CD4-positive, alpha-beta T cell treated with Interleukin-17A for 1 hour (primary cell): ENCODE measurements at regions not wholly inside any gene's neighbourhood (a gene's known extent, or its start where the extent isn't known, plus 50 kb on each side); places are given as distances from the start of the nearest gene placed in this dataset.
"Not testable (repeated sequence)": the region's sequence is repeated elsewhere in the genome, so short reads cannot be mapped to it uniquely, and the experiment has no call there.

ENCODE experiments used
- DNase-seq: peaks from one replicate; pipeline ENCODE4 v3.0.0-alpha.2; 2020

DNA sequence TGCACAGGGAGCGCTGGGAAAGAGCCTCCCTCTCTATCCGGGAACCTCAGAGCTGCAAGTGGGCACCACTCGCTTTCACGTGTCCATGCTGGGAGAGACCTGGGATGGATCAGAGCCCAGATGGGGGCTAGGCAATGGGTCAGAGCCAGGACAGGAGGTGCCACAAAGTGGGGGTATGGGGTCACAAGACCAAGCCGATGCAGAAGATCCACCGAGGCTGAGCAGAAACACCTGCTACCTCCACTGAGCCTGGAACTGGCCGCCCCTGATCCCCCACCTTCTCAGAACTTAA is 180.9 kb upstream of the SFSWAP start:
- DNase-seq, result no peak

DNA sequence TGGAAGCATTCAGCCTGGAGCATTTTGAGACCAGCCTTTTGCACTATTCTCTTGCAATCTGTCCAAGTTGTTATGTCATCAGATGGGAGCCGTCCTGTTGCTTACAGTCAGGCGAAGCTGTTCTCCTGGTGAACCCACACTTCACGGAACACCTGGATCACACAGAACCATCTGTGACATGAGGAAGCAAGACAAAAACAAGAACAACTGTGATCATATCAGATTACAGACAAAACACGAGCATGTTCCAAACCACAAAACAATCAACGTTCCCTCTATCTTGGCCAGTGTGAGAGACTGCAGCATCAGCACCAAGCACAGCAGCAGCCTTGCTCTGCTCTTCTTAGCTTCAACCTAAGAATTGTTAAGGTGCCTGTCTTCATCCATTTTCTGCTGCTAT is 180.5 kb upstream of the SFSWAP start:
- DNase-seq, result no peak

DNA sequence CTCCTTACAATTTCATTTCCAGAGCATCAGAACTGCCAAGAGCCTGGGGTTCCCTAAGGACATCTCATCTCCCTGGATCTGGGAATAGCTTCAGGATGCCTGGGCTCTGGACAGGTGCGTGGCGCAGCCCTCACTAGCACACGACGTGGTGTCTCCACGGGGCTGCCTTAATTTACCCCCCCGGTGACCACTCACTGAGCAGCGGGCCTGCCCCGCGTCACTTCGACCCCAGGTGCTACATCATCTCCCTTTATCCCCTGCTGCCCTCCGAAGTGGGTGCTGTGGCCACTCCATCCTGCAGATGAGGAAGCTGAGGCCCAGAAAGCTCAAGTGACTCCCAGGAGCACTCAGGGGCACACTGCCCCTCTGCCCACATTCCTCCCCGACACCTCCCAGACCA is 177.8 kb upstream of the SFSWAP start:
- DNase-seq, result no peak

DNA sequence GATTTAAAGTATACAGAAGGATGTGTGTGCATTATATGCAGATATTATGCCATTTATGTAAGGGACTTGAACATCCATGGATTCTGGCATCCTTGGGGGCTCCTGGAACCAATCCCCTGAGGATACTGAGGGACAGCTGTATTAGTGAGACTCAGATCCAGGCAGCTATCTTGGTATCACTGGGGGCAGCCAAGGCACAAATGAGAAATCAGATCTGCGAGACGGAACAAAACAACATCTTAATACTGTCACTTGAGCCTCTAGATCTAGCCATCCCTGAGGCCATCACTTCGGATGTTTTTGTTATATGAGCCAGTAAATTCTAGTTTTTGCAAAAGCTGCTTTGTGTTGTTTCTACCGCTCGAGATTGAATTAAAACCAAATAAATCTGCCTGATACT is 175.1 kb upstream of the SFSWAP start:
- DNase-seq, result no peak

DNA sequence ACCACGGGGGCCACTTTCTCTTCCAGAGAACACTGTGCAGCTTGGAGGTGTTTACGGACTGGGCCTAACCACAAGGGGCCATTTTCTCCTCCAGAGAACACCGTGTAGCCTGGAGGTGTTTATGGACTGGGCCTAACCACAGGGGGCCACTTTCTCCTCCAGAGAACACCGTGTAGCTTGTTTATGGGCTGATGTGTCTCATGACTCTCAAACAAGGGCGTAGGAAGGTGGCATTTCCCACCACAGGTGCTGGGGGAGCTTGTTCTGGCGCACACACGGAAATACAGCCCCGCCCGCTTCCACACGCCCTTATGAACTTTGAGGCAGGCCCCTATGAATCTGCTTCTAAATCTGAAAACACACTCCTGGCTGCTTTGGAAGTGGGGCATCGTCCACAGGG is 174.6 kb upstream of the SFSWAP start:
- peak; percentile 55 for DNase-seq

DNA sequence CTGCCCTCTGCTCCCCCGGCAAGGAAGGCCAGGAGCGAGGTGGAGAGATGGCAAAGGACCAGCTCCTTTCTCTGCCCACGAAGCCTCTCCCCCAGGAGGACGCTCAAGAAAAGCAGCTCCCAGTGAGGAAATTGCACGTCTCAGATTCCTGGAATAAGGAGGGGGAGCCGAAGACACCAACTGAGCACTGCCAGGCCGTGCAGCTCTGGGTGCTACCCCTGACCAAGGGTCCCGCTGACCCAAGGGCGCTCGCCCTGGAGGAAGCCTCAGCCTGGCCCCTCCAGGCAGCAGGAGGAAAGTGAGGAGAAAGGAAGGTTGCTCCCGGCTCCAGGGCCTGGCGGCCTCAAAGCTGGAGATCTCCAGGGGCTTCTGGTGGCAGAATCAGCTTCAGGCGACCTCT is 174.1 kb upstream of the SFSWAP start:
- no peak for DNase-seq

DNA sequence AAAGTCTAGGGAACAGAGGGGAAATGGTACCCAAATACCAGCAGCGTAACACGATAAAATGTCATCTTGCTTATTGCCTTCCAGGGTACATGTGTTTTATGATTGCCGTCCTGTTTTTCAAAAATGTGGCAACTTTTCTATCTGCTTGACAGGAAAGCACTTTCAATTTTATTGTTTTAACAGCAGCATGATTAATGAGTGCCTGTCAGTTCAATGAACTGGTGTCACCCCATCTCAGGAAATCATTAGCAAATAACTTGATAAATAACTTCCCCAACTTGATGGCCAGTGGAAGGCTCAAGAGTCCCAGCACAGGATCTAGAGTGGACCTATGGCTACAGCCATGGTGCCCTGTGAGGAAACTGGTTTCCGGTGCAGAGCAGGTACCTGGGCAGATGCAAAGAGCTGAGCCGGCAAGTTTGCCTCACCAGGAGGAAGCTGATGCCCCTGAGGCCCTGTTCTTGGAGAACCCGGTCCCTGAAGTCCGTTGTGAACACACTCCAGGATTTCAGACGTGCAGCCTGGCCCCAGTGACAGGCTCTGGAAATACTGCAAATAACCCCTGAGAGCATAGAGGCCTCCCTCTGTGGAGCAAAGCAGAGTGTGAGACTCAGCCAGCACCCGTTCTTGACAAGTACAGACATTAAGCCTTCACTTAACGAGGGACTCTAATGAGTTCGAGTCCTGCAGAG is 173.5 kb upstream of the SFSWAP start:
- no peak for DNase-seq

DNA sequence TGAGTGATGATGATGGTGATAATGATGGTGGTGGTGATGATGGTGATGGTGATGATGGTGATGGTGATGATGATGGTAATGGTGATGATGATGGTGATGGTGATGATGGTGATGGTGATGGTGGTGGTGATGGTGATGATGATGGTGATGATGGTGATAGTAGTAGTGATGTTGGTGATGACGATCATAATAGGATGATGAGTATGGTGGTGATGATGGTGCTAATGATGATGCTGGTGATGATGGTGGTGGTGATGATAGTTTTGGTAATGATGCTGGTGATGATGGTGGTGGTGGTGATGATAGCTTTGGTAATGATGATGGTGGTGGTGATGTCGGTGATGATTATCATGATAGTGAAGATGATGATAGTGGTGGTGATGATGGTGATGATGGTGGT is 171.5 kb upstream of the SFSWAP start:
- DNase-seq, result no peak

DNA sequence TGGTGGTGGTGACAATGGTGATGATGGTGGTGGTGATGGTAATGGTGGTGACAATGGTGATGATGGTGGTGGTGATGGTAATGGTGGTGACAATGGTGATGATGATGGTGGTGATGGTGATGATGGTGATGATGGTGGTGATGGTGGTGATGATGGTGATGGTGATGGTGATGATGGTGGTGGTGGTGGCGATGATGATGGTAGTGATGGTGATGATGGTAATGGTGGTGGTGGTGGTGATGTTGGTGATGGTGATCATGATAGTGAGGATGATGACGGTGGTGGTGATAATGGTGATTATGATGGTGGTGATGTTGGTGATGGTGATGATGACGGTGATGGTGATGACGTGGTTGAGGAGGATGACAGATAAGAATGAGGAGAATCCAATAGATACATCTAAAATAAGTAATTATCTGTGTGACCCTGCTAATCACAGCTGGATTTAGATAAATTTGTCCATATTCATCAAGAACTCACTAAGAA is 170.7 kb upstream of the SFSWAP start:
- DNase-seq, result no peak

DNA sequence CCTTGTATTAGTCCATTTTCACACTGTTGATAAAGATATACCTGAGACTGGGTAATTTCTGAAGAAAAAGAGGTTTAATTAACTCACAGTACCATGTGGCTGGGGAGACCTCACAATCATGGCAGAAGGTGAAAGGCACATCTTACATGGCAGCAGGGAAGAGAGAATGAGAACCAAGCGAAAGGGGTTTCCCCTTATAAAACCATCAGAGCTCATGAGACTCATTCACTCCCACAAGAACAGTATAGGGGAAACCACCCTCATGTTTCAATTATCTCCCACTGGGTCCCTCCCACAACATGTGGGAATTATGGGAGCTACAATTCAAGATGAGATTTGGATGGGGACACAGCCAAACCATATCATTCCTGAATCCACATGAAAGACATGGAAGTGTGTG is 169.4 kb upstream of the SFSWAP start:
- not testable (repeated sequence) for DNase-seq

DNA sequence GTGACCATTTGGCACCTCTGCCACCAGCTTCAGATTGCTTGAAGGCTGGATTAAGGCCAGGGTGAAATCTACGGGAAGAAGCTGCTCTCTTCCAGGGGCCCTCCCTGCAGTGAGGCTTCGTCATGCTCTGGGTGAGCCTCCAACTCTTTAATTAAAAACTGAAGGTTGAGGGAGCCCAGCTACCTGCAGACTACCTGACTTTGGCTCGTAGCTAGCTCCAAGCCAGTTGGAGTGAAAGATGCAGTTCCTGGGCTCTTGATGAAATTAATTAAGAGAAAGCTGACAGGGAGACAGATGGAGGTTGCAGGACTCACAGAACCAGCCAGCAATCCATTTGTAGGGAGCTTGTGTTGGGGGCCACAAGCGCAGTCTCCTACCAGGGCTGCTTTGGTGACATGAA is 168.5 kb upstream of the SFSWAP start:
- no peak for DNase-seq

DNA sequence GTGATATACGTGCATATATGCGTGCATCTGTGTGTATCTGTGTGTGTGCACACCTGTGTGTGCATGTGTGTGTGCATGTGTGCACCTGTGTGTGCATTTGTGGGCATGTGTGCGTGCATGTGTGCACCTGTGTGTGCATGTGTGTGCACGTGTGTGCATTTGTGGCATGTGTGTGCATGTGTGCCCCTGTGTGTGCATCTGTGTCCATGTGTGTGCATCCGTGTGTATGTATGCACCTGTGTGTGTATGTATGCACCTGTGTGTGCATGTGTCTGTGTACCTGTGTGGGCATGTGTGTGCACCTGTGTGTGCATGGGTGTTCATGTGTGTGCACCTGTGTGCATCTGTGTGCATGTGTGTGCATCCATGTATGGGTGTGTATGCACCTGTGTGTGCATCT is 167.8 kb upstream of the SFSWAP start:
- DNase-seq, result no peak

DNA sequence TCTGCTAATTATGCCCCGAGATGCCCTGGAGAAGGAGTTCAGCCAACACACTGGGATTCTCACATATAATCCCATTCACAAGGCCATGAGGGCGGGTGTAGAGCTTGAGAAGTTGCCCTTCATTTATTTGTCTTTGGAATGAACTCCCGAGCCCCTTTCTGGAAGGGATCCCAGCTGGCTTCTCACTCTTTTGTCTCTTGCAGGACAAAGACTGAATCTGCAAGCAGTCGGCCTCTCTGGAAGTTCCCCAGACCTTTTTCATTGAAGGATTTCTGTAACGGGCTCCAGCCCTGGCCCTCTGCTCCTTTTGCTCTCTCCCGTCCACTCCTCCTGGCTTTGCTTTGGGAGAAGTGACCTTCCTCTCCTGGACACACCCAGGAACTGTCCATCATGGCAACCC is 163.3 kb upstream of the SFSWAP start:
- DNase-seq, result no peak

DNA sequence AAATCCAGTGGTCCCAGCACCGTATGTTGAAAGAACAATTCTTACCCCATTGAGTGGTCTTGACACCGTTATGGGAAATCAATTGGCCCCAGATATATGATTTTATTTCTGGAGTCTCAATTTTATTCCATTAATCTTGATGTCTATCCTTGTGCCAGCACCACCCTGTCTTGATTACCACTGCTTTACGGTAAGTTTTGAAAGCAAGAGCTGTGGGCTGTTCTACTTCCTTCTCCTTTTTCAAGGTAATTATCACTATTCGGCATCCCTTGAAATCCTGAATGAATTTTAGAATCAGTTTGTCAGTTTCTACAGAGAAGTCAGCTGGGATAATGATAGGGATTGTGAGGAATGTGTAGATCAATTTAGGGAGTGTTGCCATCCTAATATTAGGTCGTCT is 160.8 kb upstream of the SFSWAP start:
- no peak for DNase-seq

DNA sequence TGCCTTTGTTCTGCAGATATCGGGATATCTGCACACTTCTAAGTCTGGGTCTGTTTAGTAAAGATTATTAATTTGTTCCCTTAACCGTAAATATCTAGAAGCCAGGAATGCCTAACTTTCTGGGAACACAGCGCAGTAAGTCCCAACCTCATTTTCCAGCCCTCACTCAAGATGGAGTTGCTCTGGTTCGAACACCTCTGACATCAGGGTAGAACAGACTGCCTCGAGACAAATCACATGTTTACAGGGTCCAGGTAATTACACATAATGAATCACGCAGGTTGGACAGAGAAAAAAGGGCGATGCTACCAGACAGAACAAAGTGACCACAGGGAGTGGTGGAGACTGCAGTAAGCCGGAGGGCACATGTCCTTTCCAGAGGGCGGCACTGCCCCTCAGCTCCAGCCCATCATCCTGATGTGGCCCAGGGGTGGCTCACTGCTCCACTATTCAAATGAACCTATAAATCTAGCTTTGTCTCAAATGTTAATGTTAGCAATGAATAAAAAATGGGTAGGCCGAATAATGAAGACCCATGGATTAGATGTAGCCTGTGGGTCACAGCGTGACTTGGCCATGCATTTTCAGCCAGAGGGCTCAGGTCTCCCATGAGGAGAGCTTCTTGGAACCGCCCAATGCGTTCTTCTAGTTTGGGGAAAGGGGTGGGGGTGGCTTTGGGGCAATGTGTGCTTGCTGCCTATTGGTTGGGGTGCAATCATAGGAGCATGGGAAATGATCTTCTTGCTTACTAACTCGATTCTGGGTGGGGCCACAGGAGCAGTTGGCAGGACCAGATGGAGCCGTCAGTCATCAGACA is 159.0 kb upstream of the SFSWAP start:
- DNase-seq, result no peak

DNA sequence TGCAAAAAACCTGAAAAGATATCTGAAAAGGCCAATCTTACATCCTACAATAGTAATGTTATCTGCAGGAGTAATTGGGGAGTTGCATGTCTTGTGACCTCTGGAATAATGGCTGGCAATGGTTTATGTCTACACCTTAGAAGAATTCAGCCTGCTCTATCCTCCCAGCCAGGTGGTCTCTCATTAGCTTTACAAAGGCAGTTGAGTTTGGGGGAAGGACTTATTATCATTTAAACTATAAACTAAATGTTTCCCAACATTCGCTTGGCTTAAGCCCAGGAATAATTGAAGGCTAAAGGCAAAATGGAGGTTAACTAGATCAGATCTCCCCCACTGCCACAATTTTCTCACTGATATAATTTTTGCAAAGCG is 158.4 kb upstream of the SFSWAP start:
- DNase-seq, result no peak

DNA sequence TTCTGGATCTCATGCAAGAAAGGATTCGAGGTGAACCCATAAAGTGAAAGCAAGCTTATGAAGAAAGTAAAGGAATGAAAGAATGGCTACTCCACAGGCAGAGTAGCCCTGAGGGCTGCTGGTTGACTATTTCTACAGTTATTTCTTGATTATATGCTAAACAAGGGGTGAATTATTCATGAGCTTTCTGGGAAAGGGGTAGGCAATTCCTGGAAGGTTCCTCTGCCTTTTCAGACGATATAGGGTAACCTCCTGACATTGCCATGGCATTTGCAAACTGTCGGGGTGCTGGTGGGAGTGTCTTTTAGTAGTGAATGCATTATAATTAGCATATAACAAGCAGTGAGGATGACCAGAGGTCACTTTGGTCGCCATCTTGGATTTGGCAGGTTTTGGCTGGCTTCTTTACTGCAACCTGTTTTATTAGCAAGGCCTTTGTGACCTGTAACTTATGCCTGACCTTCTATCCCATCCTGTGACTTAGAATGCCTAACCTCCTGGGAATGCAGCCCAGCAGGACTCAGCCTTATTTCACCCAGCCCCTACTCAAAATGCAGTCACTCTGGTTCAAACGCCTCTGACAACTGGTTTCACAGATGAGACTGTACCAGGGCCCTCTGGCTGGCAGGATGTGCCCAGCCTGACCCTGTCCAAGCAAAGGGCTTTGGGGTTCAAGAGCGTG is 157.7 kb upstream of the SFSWAP start:
- DNase-seq, result no peak

DNA sequence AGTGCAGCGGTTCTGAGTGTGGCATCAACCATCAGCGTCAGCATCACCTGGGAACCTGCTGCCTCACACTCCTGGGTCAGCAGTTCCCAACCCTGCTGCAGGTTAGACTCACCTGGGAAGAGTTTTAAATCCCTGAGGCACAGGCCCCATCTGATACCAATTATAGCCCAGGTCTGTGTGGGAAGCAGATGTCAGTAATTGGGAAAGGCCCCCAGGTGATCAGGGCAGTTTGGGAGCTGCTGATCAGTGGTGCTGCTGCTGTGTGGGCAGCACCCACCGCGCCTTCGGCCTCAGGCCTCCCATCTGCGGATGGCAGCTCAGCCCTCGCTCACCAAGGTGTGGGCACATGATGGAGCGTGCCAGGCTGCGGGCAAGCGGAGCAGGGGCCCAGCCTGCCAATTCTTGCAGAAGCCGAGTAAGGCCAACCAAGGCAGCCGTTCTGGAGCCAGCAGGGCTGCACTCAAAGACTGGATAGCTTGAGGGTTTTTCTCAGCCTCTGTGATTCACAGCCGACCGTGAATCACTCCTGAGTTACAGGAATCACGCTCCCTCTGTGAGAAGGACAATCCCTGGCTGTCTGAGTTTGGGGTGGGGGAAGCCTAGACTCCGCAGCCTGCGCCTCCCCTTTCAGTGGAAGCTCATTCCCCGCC is 155.6 kb upstream of the SFSWAP start:
- no peak for DNase-seq

DNA sequence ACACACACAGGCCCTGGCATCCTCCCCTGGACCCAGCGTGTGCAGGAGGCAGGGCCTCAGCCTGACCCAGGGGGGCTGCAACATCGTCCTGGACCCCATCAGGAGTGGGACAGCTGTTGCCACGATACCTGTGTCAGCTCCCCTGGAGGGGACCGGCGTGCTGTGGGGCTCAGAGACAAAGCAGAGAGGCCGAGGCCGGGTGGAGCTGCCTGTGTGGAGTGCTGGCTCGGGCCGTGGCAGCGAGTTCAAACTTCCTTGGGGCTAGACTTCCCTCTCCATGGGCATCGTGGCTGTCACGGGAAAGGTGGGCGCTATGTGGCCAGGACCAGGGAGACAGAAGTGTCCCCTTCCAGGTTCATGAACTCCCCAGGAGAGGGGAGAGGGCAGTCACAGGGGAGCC is 155.0 kb upstream of the SFSWAP start:
- no peak for DNase-seq

DNA sequence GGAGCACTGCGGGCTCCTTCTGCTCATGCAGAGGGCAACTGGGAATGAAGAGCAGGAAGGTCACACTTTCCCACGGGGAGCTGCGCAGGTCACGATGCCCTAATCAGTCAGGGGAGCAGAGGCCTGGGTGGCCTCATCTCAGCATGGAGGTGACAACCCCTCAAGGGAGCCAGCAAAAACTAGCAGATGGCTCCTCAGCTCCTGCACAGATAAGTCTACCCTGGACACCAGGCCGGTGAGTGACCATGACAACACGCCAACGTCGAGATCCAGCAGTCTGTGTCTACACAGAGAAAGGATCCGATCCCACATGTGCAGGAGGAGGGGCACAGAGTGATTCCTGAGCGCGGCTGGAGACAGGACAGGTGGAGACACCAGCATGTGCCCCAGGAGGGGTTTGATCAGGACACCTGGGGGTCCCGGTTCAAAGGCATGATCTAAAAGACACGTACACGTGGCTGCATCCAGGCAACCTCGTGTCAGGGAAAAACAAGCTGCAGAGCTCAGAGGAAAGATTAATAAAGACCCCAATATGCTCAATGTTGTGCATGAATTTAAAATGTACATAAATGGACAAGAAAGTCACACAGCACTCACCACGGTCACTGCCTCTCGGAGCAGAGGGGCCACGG is 153.7 kb upstream of the SFSWAP start:
- no peak for DNase-seq

DNA sequence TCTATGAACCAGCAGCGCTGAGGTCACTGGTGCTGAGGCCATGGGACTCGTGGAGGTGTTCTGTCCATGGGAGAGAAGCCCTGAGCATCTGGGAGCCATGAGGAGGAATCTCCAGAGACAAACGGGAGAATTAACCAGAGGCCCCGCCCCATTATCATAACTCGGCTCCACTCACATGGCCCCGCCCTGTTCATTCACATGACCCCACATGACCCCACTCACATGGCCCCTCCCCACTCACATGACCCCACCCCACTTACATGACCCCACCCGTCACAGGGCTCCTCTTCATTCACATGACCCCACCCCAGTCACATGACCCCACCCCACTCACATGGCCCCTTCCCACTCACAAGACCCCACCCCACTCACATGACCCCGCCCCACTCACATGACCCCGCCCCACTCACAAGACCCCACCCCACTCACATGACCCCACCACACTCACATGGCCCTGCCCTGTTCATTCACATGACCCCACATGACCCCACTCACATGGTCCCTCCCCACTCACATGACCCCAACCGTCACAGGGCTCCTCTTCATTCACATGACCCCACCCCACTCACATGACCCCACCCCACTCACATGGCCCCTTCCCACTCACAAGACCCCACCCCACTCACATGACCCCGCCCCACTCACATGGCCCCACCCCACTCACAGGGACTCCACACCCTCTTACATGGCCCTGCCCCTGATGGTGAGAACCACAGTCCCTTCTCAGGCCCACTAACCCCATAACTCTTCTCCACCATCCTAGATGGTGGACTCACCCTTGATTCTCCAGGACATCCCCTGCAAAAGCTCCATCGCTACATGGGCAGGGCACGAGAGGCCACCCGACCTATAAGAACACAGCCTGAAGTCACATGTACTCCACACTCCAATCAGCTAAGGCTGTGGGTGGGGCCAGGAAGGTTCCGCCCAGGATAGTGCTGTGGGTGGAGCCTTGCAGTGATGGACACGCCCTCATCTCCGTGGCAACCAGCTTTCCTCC is 151.1 kb upstream of the SFSWAP start:
- DNase-seq, result no peak

DNA sequence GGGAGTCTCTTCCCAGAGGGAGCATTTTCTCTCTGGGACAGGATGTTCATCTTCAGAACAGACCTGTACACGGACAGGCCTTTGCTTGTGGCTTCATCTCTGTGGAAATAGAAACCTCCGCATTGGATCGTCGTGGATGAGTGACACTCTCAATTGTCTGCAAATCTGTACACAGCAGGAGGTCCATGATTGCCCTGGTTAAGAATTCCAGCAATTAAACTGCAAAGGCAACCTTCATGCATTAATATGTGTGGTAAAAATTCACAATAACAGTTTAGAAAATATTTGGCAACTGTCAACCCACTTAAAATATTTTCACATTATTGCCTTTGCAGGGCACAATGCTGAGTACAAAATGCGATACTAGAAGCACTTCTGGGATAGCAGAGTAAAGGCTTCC is 149.8 kb upstream of the SFSWAP start:
- DNase-seq, result no peak
